Spinal cord (tissue), 9 donors: ENCODE measurements at regions not wholly inside any gene's neighbourhood (a gene's known extent, or its start where the extent isn't known, plus 50 kb on each side); places are given as distances from the start of the nearest gene placed in this dataset.

Experiments
- DNase-seq, 6 donors: peaks; one replicate each; pipeline versions ENCODE4 v3.0.0 to v3.0.0-alpha.2; 2013 to 2015; ENCODE audit warnings: low spot score in 6 of 6, low read depth in 4 of 6
- H3K27ac ChIP-seq: one replicate; pipeline ENCODE4 v1.5.1; 2013; ENCODE audit warnings: low read depth, low read length, control low read depth
- H3K27me3 ChIP-seq: one replicate; pipeline ENCODE4 v1.6.1; 2013; ENCODE audit warnings: low read length; ENCODE audit not compliant: control insufficient read depth, insufficient read depth
- H3K36me3 ChIP-seq: one replicate; pipeline ENCODE4 v1.6.1; 2013; ENCODE audit warnings: low read length; ENCODE audit not compliant: control insufficient read depth, insufficient read depth
- H3K4me1 ChIP-seq: one replicate; pipeline ENCODE4 v1.6.1; 2013; ENCODE audit warnings: low read length; ENCODE audit not compliant: control insufficient read depth, insufficient read depth
- H3K4me3 ChIP-seq: one replicate; pipeline ENCODE4 v1.5.1; 2013; ENCODE audit warnings: low read depth, low read length, control low read depth
- H3K9me3 ChIP-seq: one replicate; pipeline ENCODE4 v1.6.1; 2013; ENCODE audit warnings: low read length; ENCODE audit not compliant: control insufficient read depth, insufficient read depth
- WGBS: methylation state at CpG from one replicate; pipeline ENCODE4 v1.1.5; 2013; ENCODE audit warnings: missing lambda C conversion rate; ENCODE audit not compliant: insufficient coverage; 5-methylcytosine and 5-hydroxymethylcytosine counted together
- donor health status: healthy.

- no peaks in the 10 kb centered on the region for H3K36me3 ChIP-seq
- H3K27me3 ChIP-seq, result no peaks in the 10 kb centered on the region
- no peaks in the 10 kb centered on the region for H3K9me3 ChIP-seq
- H3K4me3 ChIP-seq, result no peak overlapping the region
- no peaks in the 10 kb centered on the region for H3K4me1 ChIP-seq
- no peak for DNase-seq
- 100% methylated on average over 1 of the region's 1 CpG for WGBS
- no peak overlapping the region for H3K27ac ChIP-seq
Measured at GRCh38 chr3:151964743-151965142, 91.3 kb downstream of the SUCNR1 start.

GRCh38 chr3:151969026-151969642, 95.7 kb downstream of the SUCNR1 start:
- DNase-seq, result no peak
- Histone ChIP-seq H3K9me3 (no peaks in the 10 kb centered on the region), H3K4me3 (no peak overlapping the region), H3K27ac (no peak overlapping the region), H3K36me3 (no peaks in the 10 kb centered on the region), H3K27me3 (no peaks in the 10 kb centered on the region), H3K4me1 (no peaks in the 10 kb centered on the region)
- WGBS, result no CpG with 5 or more reads among the region's 2 CpGs

GRCh38 chr3:151971814-151972579, 98.6 kb downstream of the SUCNR1 start:
- Histone ChIP-seq H3K36me3 (no peaks in the 10 kb centered on the region), H3K4me1 (no peaks in the 10 kb centered on the region), H3K4me3 (no peak overlapping the region), H3K9me3 (no peaks in the 10 kb centered on the region), H3K27ac (no peak overlapping the region), H3K27me3 (no peaks in the 10 kb centered on the region)
- WGBS, result no CpG with 5 or more reads among the region's 5 CpGs
- no peak for DNase-seq

- Histone ChIP-seq H3K36me3 (no peaks in the 10 kb centered on the region), H3K9me3 (no peaks in the 10 kb centered on the region), H3K4me1 (no peaks in the 10 kb centered on the region), H3K4me3 (no peak overlapping the region), H3K27me3 (no peaks in the 10 kb centered on the region), H3K27ac (no peak overlapping the region)
- DNase-seq, result no peak
- WGBS, result 86% methylated on average over 1 of the region's 3 CpGs
Measured at GRCh38 chr3:151974067-151974466, 100.6 kb downstream of the SUCNR1 start.

GRCh38 chr3:151976211-151977050, 103.0 kb downstream of the SUCNR1 start:
- 80% methylated on average over 1 of the region's 3 CpGs for WGBS

GRCh38 chr3:151979906-151980305, 106.5 kb downstream of the SUCNR1 start:
- H3K4me1 ChIP-seq, result no peaks in the 10 kb centered on the region
- no CpG with 5 or more reads among the region's 1 CpG for WGBS
- no peaks in the 10 kb centered on the region for H3K36me3 ChIP-seq
- no peak overlapping the region for H3K27ac ChIP-seq
- H3K27me3 ChIP-seq, result no peaks in the 10 kb centered on the region
- H3K9me3 ChIP-seq, result no peaks in the 10 kb centered on the region
- DNase-seq, result no peak
- no peak overlapping the region for H3K4me3 ChIP-seq

More at GRCh38 chr3:151976211-151977050, 103.0 kb downstream of the SUCNR1 start:
- no peaks in the 10 kb centered on the region for H3K36me3 ChIP-seq
- no peak overlapping the region for H3K27ac ChIP-seq
- H3K4me3 ChIP-seq, result no peak overlapping the region
- no peaks in the 10 kb centered on the region for H3K9me3 ChIP-seq
- H3K27me3 ChIP-seq, result no peaks in the 10 kb centered on the region
- DNase-seq, result no peak
- H3K4me1 ChIP-seq, result no peaks in the 10 kb centered on the region

- Histone ChIP-seq H3K9me3 (no peaks in the 10 kb centered on the region), H3K27me3 (no peaks in the 10 kb centered on the region), H3K4me3 (no peak overlapping the region), H3K27ac (no peak overlapping the region), H3K4me1 (no peaks in the 10 kb centered on the region), H3K36me3 (no peaks in the 10 kb centered on the region)
- DNase-seq, result no peak
- WGBS, result 96% methylated on average over 7 of the region's 7 CpGs
Measured at GRCh38 chr3:151983538-151983937, 110.1 kb downstream of the SUCNR1 start.

- no peak overlapping the region for H3K27ac ChIP-seq
- no peaks in the 10 kb centered on the region for H3K27me3 ChIP-seq
- H3K36me3 ChIP-seq, result no peaks in the 10 kb centered on the region
- H3K4me3 ChIP-seq, result no peak overlapping the region
- H3K4me1 ChIP-seq, result no peaks in the 10 kb centered on the region
- DNase-seq, result no peak
- H3K9me3 ChIP-seq, result no peaks in the 10 kb centered on the region
- no CpG with 5 or more reads among the region's 2 CpGs for WGBS
Measured at GRCh38 chr3:151985787-151986430, 112.5 kb downstream of the SUCNR1 start.

- WGBS, result no CpG with 5 or more reads among the region's 1 CpG
- Histone ChIP-seq H3K36me3 (no peaks in the 10 kb centered on the region), H3K27me3 (no peaks in the 10 kb centered on the region), H3K9me3 (no peaks in the 10 kb centered on the region), H3K27ac (no peak overlapping the region), H3K4me3 (no peak overlapping the region), H3K4me1 (no peaks in the 10 kb centered on the region)
- no peak for DNase-seq
Measured at GRCh38 chr3:151987893-151988292, 114.5 kb downstream of the SUCNR1 start.
